Non-pigmented ciliary epithelial cell (primary cell): ENCODE measurements at regions not wholly inside any gene's neighbourhood (a gene's known extent, or its start where the extent isn't known, plus 50 kb on each side); places are given as distances from the start of the nearest gene placed in this dataset.

Experiments
- DNase-seq: peaks from one replicate; pipeline ENCODE4 v3.0.0-alpha.2; 2010; ENCODE audit warnings: low read depth

GRCh38 chr2:196390243-196391148 is 219.1 kb upstream of the STK17B start:
- peak; percentile 57 for DNase-seq

GRCh38 chr2:196391149-196391479 is 219.7 kb upstream of the STK17B start:
- no peak for DNase-seq

- DNase-seq = no peak
Measured at GRCh38 chr2:196399096-196399495, 227.7 kb upstream of the STK17B start.

- DNase-seq = peak; percentile 94
Measured at GRCh38 chr2:196399722-196400691, 228.6 kb upstream of the STK17B start.

- DNase-seq = peak; percentile 52
Measured at GRCh38 chr2:196403471-196403870, 232.1 kb upstream of the STK17B start.

- DNase-seq = no peak
Measured at GRCh38 chr2:196404276-196404675, 232.9 kb upstream of the STK17B start.

GRCh38 chr2:196407675-196408264 is 231.7 kb upstream of the CCDC150 start:
- DNase-seq = no peak

- no peak for DNase-seq
Measured at GRCh38 chr2:196409376-196409775, 230.1 kb upstream of the CCDC150 start.

GRCh38 chr2:196410008-196410407 is 229.5 kb upstream of the CCDC150 start:
- no peak for DNase-seq

- no peak for DNase-seq
Measured at GRCh38 chr2:196413821-196414274, 225.7 kb upstream of the CCDC150 start.

GRCh38 chr2:196415384-196415783 is 224.1 kb upstream of the CCDC150 start:
- DNase-seq = no peak

GRCh38 chr2:196420143-196420542 is 219.4 kb upstream of the CCDC150 start:
- no peak for DNase-seq

GRCh38 chr2:196421880-196422279 is 217.6 kb upstream of the CCDC150 start:
- no peak for DNase-seq

GRCh38 chr2:196422361-196422760 is 217.2 kb upstream of the CCDC150 start:
- no peak for DNase-seq

GRCh38 chr2:196426122-196426521 is 213.4 kb upstream of the CCDC150 start:
- DNase-seq = no peak

- DNase-seq = no peak
Measured at GRCh38 chr2:196427986-196428634, 211.4 kb upstream of the CCDC150 start.

GRCh38 chr2:196431076-196431475 is 208.4 kb upstream of the CCDC150 start:
- no peak for DNase-seq

- no peak for DNase-seq
Measured at GRCh38 chr2:196431957-196432356, 207.6 kb upstream of the CCDC150 start.

GRCh38 chr2:196433116-196433515 is 206.4 kb upstream of the CCDC150 start:
- no peak for DNase-seq

- DNase-seq = no peak
Measured at GRCh38 chr2:196434217-196434616, 205.3 kb upstream of the CCDC150 start.

GRCh38 chr2:196435189-196435588 is 204.3 kb upstream of the CCDC150 start:
- no peak for DNase-seq

GRCh38 chr2:196437626-196438025 is 201.9 kb upstream of the CCDC150 start:
- no peak for DNase-seq
